Daoy (cell line): ENCODE measurements at regions not wholly inside any gene's neighbourhood (a gene's known extent, or its start where the extent isn't known, plus 50 kb on each side); places are given as distances from the start of the nearest gene placed in this dataset.

Experiments
- DNase-seq: peaks from one replicate; pipeline ENCODE4 v3.0.0-alpha.2; 2015; ENCODE audit warnings: low read depth

GRCh38 chr4:104890598-104891275, 255.9 kb upstream of the TET2 start:
- DNase-seq: no peak

DNA sequence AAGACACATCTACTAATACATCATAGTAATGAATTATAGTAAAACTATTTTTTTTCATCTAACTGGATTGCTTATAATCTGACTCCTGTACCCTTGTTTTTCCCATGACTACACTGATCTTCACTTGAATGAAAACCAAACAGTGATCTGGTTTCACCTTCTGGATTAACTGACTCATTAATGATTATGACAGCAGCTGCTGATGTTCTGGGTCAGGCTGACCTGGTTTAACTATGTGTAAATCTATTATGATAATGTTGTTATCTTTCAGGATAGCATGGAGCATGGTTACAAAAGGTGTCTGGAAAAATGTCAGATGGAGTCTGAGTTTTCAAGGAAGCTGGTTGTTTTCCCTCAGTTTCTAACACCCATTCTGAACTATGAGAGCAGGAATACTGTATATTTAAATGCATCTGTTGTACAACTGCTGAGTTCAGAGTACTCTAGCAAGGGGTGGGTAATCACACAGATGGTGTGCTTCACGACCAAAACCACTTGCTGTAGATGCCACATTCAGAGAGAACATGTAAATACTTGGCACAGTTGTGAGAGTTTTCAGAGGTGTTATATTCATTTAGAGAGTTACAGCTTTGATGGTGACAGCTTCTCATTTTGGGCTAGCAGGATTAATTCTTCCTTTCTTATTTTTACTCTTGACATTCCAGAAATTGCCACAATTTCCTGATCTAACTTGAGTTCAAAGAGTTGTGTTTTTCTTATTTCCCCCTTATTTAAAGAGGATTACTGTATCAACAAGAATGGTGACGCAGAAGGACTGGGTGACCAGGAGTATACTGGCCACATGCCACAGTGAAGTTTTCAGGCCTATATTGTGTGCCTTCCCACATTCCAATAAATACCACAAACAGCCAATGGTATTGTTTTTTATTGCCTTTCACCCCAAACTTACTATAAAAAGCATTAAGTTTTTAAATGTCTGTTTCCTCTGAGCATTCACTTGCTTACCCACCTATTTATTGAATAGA, 249.7 kb upstream of the TET2 start:
- no peak for DNase-seq

DNA sequence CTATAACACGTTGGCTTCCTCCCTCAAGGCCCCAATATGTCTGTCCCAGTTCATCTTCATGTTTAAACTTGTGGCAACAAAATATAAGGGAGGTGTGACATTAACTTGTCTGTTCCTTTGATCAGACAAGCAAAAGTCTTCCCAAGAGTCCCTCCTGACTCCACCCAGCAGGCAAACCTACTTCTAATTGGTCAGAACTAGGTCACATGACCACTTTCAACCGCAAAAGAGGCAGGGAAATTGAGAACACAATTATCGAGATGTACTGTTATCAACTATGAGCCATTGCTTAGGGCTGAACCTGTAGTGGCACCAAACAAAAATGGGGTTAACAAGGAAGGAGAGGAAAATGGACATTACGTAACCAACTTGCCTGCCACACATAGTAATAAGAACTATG, 246.8 kb upstream of the TET2 start:
- DNase-seq: no peak

DNA sequence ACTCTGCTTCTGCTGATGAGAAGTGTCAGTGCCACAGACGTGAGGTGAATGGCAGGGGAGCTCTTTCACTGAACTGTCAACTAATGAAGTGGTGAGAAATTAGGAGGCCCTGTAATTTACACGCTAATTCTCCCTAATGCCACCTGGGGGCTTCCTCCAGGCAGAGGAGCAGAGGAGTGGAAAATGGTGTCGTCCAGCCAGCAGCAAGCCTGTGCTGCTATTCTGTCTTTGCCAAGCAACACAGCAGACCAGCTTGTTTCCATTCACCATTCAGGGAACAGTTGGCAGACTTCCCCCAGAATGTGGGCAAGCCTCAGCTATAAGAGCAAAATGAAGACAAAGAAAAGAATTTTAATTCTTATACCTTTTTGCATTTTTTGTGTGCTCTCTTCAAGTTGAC, 245.2 kb upstream of the TET2 start:
- no peak for DNase-seq

GRCh38 chr4:104901961-104902605, 244.6 kb upstream of the TET2 start:
- DNase-seq: no peak

DNA sequence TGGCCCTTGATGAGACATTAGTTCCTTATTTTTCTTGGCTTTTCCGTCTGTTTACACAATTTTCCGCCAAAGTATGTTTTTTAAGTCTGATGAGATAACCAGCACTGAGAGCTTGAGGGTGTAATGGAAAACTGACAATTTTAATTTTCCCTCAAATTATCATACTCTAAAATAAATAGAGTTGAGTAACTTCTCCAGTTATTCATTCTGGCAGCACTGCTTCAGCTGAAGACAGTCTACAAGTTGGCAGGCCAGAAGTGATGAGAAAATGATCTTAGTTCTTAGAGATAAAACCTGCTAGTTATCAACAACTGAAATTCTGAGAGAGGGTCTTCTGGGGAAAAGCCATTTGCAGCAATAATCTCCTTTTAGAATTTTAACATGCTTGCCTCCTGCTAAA, 241.6 kb upstream of the TET2 start:
- no peak for DNase-seq

DNA sequence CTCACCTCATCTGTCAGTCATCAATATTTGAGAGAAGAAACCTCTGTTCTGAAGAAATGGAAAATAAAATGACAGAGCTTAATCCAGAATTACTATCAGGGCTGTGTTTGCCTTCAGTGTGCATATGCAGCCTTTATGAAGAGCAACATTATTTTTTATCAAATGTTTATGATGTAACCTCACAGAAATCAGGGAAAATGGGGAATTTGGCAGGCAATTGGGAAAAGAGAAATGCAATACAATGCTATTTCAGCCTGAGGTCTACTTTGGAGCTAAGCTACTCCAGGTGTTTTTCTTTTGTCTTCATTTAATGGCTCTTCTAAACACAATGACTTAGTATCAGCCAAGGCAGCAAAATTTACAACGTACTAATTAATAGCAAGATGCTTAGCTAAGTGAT, 241.1 kb upstream of the TET2 start:
- no peak for DNase-seq

- no peak for DNase-seq
Observed at GRCh38 chr4:104906276-104906675, 240.4 kb upstream of the TET2 start.

- DNase-seq: no peak
Observed at GRCh38 chr4:104907074-104907649, 239.5 kb upstream of the TET2 start.

DNA sequence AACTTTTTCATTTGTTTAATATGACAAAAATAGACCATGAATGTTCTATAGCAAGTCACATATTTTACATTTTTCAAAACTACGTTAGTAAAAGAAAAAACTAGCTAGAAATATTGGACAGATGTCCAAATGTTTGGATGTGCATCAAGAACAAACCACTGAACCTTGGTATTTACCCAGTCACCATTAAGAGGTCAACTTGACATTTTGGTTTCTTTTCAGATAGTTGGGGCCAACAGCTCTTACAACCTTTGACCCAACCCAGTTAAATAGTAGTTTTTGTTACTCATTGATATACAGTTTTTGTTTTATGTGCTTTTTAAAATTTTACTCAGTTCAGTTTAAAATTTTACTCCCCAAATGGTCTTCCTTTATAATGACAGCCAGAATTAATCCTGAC, 238.7 kb upstream of the TET2 start:
- DNase-seq: no peak

DNA sequence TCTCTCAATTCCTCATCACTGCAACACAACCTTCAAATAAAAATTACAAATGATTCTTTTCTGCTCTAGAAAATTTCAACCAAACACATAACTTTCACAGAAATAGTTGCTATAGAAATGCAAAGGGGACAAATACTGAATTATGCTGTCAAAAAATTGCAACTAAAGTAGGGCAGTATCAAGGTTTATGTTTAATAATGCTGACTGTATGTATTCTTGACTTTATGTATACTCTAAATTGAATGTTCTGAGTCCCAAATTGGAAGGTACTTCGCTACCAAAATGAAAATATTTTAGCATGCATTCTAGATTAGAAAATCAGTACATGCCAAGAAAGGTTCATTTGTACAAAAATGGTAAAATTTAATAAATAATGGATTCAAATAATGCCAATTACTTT, 237.3 kb upstream of the TET2 start:
- DNase-seq: no peak

DNA sequence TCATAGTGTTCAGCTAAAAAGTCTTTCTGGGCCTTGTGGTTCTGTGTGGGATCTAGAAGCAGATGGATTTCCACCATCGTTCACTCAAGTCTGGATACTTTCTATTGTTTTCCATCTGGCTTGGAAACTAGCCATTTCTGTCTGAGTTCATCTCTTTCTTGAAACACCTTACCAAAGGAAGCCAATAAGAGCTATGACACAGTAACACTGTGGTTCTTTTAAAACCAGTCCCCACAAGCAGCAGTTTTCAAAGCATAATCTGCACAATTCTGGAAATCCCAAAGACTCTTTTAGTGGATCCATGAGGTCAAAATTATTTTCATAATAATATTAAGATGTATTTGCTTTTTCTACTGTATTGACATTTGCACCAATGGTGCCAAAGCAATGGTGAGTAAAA, 234.2 kb upstream of the TET2 start:
- no peak for DNase-seq

DNA sequence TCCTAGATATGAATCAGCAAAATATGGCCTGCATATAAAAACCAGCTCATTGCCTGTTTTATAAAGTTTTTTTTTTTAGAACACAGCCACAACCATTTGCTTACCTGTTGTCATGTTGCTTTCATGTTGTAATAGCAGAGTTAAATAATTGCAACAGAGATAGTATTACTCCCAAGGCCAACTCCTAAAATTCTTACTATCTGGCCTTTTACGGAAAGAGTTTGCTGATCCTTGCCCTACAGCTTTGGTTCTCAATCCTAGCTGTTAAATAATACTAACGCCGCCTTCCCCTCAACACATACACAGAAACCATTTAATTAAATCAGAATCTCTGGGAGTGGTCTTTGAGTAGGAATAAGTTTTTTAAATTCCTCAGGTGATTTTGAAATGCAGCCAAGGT, 231.3 kb upstream of the TET2 start:
- DNase-seq: no peak

- no peak for DNase-seq
Observed at GRCh38 chr4:104915864-104916263, 230.8 kb upstream of the TET2 start.

- no peak for DNase-seq
Observed at GRCh38 chr4:104919406-104919805, 227.3 kb upstream of the TET2 start.

DNA sequence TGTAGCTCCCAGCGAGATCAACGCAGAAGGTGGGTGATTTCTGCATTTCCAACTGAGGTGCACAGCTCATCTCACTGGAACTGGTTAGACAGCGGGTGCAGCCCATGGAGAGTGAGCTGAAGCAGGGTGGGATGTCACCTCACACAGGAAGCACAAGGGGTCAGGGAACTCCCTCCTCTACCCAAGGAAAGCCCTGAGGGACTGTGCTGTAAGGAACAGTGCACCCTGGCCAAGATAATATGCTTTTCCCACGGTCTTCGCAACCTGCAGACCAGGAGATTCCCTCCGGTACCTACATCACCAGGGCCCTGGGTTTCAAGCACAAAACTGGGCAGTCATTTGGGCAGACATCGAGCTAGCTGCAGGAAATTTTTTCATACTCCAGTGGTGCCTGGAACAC, 216.4 kb upstream of the TET2 start:
- no peak for DNase-seq

- DNase-seq: peak; percentile 39
Observed at GRCh38 chr4:104930745-104931736, 215.6 kb upstream of the TET2 start.

DNA sequence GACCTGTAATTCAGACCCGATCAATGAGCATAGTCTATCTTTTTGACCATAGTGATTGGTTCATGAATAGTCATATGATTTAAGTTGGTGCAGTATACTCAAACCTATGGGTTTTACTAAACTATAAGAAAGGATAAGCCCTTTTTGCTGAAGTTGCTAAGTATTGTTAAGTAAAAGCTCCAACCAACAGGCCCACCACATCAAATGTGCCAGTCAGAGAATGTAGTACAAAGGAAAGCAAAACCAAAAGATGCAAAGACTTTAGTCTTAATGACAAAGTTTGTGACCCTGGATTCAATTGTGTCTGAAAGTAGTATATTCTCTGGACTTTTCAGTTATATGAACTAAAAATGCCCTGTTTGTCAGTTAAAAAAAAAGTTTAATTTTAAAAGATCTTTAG, 208.1 kb upstream of the TET2 start:
- DNase-seq: no peak

DNA sequence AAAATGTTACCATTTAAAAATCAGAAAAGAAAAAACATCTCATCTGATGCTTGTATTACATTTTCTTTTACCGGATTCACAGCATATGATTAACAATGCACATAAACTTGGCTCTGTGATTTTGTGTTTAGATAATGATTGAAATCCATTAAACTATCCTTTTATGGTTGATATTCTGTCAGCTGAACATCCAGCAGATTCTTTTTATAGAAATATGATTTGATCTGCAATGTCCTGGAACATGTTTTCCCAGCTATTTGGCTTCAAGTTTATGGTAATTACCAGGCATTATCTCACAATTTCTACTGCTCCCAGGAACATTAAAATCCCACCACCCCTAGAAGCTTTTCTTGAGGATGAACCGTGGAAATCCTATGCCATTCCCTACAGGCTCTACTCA, 205.7 kb upstream of the TET2 start:
- DNase-seq: no peak

GRCh38 chr4:104941661-104942062, 205.0 kb upstream of the TET2 start:
- no peak for DNase-seq
